SK-N-SH treated with all-trans-retinoic acid at 6 μM for 48 hours (cell line): ENCODE measurements at regions not wholly inside any gene's neighbourhood (a gene's known extent, or its start where the extent isn't known, plus 50 kb on each side); places are given as distances from the start of the nearest gene placed in this dataset.

ENCODE experiments used
- ATAC-seq: fragments of 200-7000 bp; cut with Tn5 transposase; 3 replicates; pipeline ENCODE4 v1.9.1; 2020; ENCODE audit warnings: mild to moderate bottlenecking, moderate library complexity
- ARNTL ChIP-seq: fragments of 450-650 bp; formaldehyde crosslinking; IDR thresholded peaks from 2 replicates; pipeline ENCODE4 v1.5.0; 2020; ENCODE audit warnings: low read depth, mild to moderate bottlenecking, moderate library complexity, borderline replicate concordance
- BACH2 ChIP-seq: fragments of 250-450 bp; sonication (Bioruptor Pico); IDR thresholded peaks from 2 replicates; pipeline ENCODE4 v1.9.0; 2021; ENCODE audit warnings: mild to moderate bottlenecking, borderline replicate concordance
- CSDC2 ChIP-seq: fragments of 250-450 bp; sonication (Bioruptor Pico); IDR thresholded peaks from 2 replicates; pipeline ENCODE4 v1.5.0; 2020; ENCODE audit warnings: mild to moderate bottlenecking, moderate library complexity
- ESRRG ChIP-seq: fragments of 250-450 bp; sonication (Bioruptor Pico); IDR thresholded peaks from 2 replicates; pipeline ENCODE4 v1.6.1; 2021; ENCODE audit warnings: mild to moderate bottlenecking
- GLIS3 ChIP-seq: fragments of 250-450 bp; sonication (Bioruptor Pico); IDR thresholded peaks from 2 replicates; pipeline ENCODE4 v1.5.0; 2020; ENCODE audit warnings: mild to moderate bottlenecking, moderate library complexity
- ISL1 ChIP-seq: fragments of 250-450 bp; sonication (Bioruptor Pico); IDR thresholded peaks from 2 replicates; pipeline ENCODE4 v2.1.2; 2022; ENCODE audit warnings: mild to moderate bottlenecking, moderate library complexity
- OSR1 ChIP-seq: fragments of 250-450 bp; sonication (Bioruptor Pico); IDR thresholded peaks from 2 replicates; pipeline ENCODE4 v1.8.0; 2022; ENCODE audit warnings: moderate library complexity, mild to moderate bottlenecking, inconsistent platforms
- PPARA ChIP-seq: fragments of 250-450 bp; sonication (Bioruptor Pico); IDR thresholded peaks from 2 replicates; pipeline ENCODE4 v1.5.0; 2020; ENCODE audit warnings: mild to moderate bottlenecking, borderline replicate concordance
- RARB ChIP-seq: fragments of 250-450 bp; sonication (Bioruptor Pico); IDR thresholded peaks from 2 replicates; pipeline ENCODE4 v1.8.0; 2021; ENCODE audit warnings: mild to moderate bottlenecking, moderate library complexity
- SNAI2 ChIP-seq: fragments of 250-450 bp; sonication (Bioruptor Pico); IDR thresholded peaks from 2 replicates; pipeline ENCODE4 v1.5.0; 2020; ENCODE audit warnings: mild to moderate bottlenecking, moderate library complexity
- TCF4 ChIP-seq: fragments of 250-450 bp; sonication (Bioruptor Pico); IDR thresholded peaks from 2 replicates; pipeline ENCODE4 v1.8.0; 2021; ENCODE audit warnings: mild to moderate bottlenecking, moderate library complexity, borderline replicate concordance
- TOX ChIP-seq: fragments of 250-450 bp; sonication (Bioruptor Pico); IDR thresholded peaks from 2 replicates; pipeline ENCODE4 v1.8.0; 2021; ENCODE audit warnings: mild to moderate bottlenecking, moderate library complexity, borderline replicate concordance
- ZC3H10 ChIP-seq: fragments of 250-450 bp; sonication (Bioruptor Pico); IDR thresholded peaks from 2 replicates; pipeline ENCODE4 v1.5.1; 2021; ENCODE audit warnings: mild to moderate bottlenecking, moderate library complexity
- ZFP3 ChIP-seq: fragments of 250-450 bp; sonication (Bioruptor Pico); IDR thresholded peaks from 2 replicates; pipeline ENCODE4 v1.5.0; 2020; ENCODE audit warnings: mild to moderate bottlenecking, moderate library complexity
- ZFP30 ChIP-seq: fragments of 450-650 bp; formaldehyde crosslinking; IDR thresholded peaks from 2 replicates; pipeline ENCODE4 v1.5.0; 2022; ENCODE audit warnings: mild to moderate bottlenecking, moderate library complexity
- ZNF70 ChIP-seq: fragments of 450-650 bp; formaldehyde crosslinking; IDR thresholded peaks from 2 replicates; pipeline ENCODE4 v1.5.0; 2020; ENCODE audit warnings: mild to moderate bottlenecking, moderate library complexity
- ZNF8 ChIP-seq: fragments of 450-650 bp; formaldehyde crosslinking; IDR thresholded peaks from 2 replicates; pipeline ENCODE4 v1.5.0; 2020; ENCODE audit warnings: mild to moderate bottlenecking, moderate library complexity
- TF ChIP-seq, protein P1 (sequence below): fragments of 250-450 bp; sonication (Bioruptor Pico); IDR thresholded peaks from 2 replicates; pipeline ENCODE4 v1.5.1; 2021; ENCODE audit warnings: mild to moderate bottlenecking, moderate library complexity
- TF ChIP-seq, protein P2 (sequence below): fragments of 250-450 bp; sonication (Bioruptor Pico); IDR thresholded peaks from 2 replicates; pipeline ENCODE4 v1.8.0; 2021; ENCODE audit warnings: low read depth, mild to moderate bottlenecking, moderate library complexity, borderline replicate concordance
- TF ChIP-seq, protein P3 (sequence below): fragments of 250-450 bp; sonication (Bioruptor Pico); IDR thresholded peaks from 2 replicates; pipeline ENCODE4 v1.8.0; 2020; ENCODE audit warnings: mild to moderate bottlenecking, moderate library complexity, borderline replicate concordance
- TF ChIP-seq, protein P4 (sequence below): fragments of 250-450 bp; sonication (Bioruptor Pico); IDR thresholded peaks from 2 replicates; pipeline ENCODE4 v1.5.1; 2020; ENCODE audit warnings: low read depth, mild to moderate bottlenecking, moderate library complexity

DNA sequence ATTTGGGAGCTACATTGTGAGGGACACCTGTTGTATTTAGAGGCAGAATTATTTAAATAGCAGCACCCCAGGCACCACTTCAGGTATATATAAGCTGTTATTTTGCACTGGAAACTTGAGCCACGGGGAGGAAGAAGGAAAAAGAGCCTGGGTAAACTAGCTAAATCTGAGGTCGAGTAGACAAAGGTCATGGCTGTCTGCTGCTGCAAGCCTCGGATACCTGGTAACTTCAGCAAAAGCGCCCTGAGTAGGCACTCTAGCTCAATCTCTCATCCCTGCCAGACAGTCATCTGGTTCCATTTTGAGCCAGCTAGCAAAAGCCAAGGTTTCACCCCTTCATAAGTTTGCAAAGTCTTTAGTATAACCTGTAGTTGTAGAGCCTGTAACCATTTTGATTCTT lies 101.9 kb upstream of the ZNF644 start:
- no peak for ATAC-seq
- TF ChIP-seq ZFP30 (no peak), ISL1 (CRISPR knock-in tag) (no peak), CSDC2 (CRISPR knock-in tag) (no peak), ARNTL (CRISPR knock-in tag) (no peak), OSR1 (CRISPR knock-in tag) (no peak)
- TF ChIP-seq, protein P1, sequence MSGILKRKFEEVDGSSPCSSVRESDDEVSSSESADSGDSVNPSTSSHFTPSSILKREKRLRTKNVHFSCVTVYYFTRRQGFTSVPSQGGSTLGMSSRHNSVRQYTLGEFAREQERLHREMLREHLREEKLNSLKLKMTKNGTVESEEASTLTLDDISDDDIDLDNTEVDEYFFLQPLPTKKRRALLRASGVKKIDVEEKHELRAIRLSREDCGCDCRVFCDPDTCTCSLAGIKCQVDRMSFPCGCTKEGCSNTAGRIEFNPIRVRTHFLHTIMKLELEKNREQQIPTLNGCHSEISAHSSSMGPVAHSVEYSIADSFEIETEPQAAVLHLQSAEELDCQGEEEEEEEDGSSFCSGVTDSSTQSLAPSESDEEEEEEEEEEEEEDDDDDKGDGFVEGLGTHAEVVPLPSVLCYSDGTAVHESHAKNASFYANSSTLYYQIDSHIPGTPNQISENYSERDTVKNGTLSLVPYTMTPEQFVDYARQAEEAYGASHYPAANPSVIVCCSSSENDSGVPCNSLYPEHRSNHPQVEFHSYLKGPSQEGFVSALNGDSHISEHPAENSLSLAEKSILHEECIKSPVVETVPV (CRISPR knock-in tag): no peak

DNA sequence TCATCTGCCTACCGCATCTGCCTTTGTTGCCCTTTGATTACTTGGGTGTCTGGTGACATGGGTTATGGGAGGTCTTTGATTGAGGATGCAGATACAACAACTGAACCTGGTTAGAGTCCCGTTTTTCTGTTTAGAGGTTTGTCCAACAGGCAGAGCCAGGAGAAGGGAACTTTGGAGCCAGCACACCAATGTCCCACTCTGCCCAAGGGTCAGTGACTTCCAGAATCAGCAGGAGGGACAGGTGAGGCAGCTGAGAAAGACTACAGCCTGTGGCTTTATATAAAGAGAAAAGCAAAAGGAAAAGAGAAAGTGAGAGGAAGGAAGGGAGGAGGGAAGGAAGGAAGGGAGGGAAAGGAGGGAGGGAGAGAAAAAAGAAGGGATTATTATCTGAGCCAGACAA lies 101.5 kb upstream of the ZNF644 start:
- TF ChIP-seq TOX (CRISPR knock-in tag) (no peak), TCF4 (CRISPR knock-in tag) (no peak)
- no peak for ATAC-seq

DNA sequence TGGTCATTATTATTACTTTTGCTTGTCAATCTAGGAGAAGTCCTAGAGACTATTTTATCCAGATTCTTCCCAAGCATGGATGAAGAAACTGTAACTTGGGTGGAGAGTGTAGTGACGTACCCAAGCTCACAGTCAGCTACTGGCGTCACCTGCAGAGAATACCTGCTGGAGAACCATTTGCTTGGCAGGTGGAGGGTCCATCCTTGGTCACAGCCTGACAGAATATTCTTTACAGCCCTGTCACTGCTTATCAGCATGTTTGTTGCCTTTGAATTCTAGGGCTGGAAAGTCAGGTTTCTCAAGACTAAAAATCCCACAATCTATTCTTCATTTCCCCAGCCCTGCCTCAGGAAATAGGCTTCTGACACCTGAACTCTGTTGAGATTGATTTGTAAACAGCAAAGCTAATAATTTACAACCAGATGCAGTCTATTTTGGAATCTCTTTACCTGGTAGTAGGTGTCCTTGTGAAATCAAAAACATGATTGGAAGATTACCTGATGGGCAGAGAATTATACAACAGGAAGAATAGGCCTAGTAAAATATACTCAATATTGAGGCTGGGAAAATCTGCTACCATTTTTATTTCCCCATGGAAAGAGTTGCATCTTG lies 100.4 kb upstream of the ZNF644 start:
- no peak for TF ChIP-seq ISL1 (CRISPR knock-in tag)
- no peak for TF ChIP-seq ZFP30
- no peak for TF ChIP-seq ZC3H10
- no peak for TF ChIP-seq ZNF70
- TF ChIP-seq, protein P2, sequence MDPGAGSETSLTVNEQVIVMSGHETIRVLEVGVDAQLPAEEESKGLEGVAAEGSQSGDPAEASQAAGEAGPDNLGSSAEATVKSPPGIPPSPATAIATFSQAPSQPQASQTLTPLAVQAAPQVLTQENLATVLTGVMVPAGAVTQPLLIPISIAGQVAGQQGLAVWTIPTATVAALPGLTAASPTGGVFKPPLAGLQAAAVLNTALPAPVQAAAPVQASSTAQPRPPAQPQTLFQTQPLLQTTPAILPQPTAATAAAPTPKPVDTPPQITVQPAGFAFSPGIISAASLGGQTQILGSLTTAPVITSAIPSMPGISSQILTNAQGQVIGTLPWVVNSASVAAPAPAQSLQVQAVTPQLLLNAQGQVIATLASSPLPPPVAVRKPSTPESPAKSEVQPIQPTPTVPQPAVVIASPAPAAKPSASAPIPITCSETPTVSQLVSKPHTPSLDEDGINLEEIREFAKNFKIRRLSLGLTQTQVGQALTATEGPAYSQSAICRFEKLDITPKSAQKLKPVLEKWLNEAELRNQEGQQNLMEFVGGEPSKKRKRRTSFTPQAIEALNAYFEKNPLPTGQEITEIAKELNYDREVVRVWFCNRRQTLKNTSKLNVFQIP: no peak
- TF ChIP-seq, protein P3, sequence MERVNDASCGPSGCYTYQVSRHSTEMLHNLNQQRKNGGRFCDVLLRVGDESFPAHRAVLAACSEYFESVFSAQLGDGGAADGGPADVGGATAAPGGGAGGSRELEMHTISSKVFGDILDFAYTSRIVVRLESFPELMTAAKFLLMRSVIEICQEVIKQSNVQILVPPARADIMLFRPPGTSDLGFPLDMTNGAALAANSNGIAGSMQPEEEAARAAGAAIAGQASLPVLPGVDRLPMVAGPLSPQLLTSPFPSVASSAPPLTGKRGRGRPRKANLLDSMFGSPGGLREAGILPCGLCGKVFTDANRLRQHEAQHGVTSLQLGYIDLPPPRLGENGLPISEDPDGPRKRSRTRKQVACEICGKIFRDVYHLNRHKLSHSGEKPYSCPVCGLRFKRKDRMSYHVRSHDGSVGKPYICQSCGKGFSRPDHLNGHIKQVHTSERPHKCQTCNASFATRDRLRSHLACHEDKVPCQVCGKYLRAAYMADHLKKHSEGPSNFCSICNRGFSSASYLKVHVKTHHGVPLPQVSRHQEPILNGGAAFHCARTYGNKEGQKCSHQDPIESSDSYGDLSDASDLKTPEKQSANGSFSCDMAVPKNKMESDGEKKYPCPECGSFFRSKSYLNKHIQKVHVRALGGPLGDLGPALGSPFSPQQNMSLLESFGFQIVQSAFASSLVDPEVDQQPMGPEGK (CRISPR knock-in tag): no peak
- TF ChIP-seq ZFP3 (CRISPR knock-in tag): no peak
- TF ChIP-seq, protein P1 (CRISPR knock-in tag): no peak
- TF ChIP-seq ZNF8: no peak
- no peak for TF ChIP-seq ESRRG (CRISPR knock-in tag)
- no peak for TF ChIP-seq CSDC2 (CRISPR knock-in tag)
- TF ChIP-seq GLIS3 (CRISPR knock-in tag): no peak
- no peak for TF ChIP-seq ARNTL (CRISPR knock-in tag)
- TF ChIP-seq, protein P4, sequence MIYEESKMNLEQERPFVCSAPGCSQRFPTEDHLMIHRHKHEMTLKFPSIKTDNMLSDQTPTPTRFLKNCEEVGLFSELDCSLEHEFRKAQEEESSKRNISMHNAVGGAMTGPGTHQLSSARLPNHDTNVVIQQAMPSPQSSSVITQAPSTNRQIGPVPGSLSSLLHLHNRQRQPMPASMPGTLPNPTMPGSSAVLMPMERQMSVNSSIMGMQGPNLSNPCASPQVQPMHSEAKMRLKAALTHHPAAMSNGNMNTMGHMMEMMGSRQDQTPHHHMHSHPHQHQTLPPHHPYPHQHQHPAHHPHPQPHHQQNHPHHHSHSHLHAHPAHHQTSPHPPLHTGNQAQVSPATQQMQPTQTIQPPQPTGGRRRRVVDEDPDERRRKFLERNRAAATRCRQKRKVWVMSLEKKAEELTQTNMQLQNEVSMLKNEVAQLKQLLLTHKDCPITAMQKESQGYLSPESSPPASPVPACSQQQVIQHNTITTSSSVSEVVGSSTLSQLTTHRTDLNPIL (CRISPR knock-in tag): no peak
- TF ChIP-seq OSR1 (CRISPR knock-in tag): no peak
- TF ChIP-seq, all 23 proteins: peak for 0

DNA sequence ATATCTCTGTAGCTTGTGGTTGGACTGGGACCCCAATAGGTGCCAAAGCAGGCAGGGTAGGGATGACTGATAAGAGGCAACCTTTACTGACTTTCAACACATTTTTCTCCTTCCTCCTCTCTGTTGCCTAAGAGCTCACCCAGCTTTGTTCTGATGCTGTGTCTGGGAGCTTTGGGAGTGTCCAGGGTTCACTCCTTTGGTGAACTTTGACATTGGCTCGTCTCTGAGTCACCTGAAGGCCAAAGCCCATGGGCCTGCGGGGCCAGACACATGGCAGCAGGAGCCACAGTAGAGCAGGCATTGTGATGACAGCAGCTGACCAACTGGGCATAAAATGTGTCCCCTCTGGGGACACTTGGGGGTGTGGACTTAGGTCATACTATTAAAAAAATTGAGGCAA lies 99.5 kb upstream of the ZNF644 start:
- no peak for ATAC-seq
- no peak for TF ChIP-seq TCF4 (CRISPR knock-in tag)
- no peak for TF ChIP-seq ZFP30
- TF ChIP-seq GLIS3 (CRISPR knock-in tag): no peak
- TF ChIP-seq, protein P4 (CRISPR knock-in tag): no peak
- no peak for TF ChIP-seq TOX (CRISPR knock-in tag)
- no peak for TF ChIP-seq SNAI2 (CRISPR knock-in tag)
- TF ChIP-seq, protein P3 (CRISPR knock-in tag): no peak
- TF ChIP-seq, protein P1 (CRISPR knock-in tag): no peak
- no peak for TF ChIP-seq RARB (CRISPR knock-in tag)
- no peak for TF ChIP-seq ARNTL (CRISPR knock-in tag)
- TF ChIP-seq ZNF8: no peak
- TF ChIP-seq PPARA (CRISPR knock-in tag): no peak
- TF ChIP-seq ESRRG (CRISPR knock-in tag): no peak
- no peak for TF ChIP-seq ZFP3 (CRISPR knock-in tag)
- TF ChIP-seq OSR1 (CRISPR knock-in tag): no peak
- TF ChIP-seq BACH2 (CRISPR knock-in tag): no peak

More for the DNA sequence above, 100.4 kb upstream of the ZNF644 start:
- ATAC-seq: no peak
